IMR-90 (cell line): ENCODE measurements at regions not wholly inside any gene's neighbourhood (a gene's known extent, or its start where the extent isn't known, plus 50 kb on each side); places are given as distances from the start of the nearest gene placed in this dataset.

Experiments
- ATAC-seq: fragments of 200-7000 bp; cut with Tn5 transposase; 2 replicates; pipeline ENCODE4 v1.9.1; 2020; ENCODE audit warnings: low read depth, mild to moderate bottlenecking, moderate library complexity
- BruUV-seq: library from RNA; stranded (reverse); fragments of 400-500 nt; replicated peaks from 2 replicates; lab custom pipeline; 2021; lab: Mats Ljungman, UMichigan
- CTCF ChIA-PET: fragments of 300-600 bp; formaldehyde crosslinking; extraction: SDS; loops from one replicate; lab custom pipeline; 2021; ENCODE audit warnings: antibody characterized with exemption; lab: Yijun Ruan, JAX
- POLR2A ChIA-PET: fragments of 300-600 bp; sonication (Branson Sonifier 250); formaldehyde crosslinking; loops from one replicate; lab custom pipeline; 2022; ENCODE audit warnings: antibody characterized with exemption; ENCODE audit not compliant: unreplicated experiment; lab: Charles Lee
- DNase-seq: peaks from one replicate; pipeline ENCODE4 v3.0.0; 2013
- H2AFZ ChIP-seq: replicated peaks from 2 replicates; pipeline ENCODE3; 2013; ENCODE audit warnings: low read length, mild to moderate bottlenecking; ENCODE audit not compliant: poor library complexity
- H2AK5ac ChIP-seq: 2 replicates; pipeline ENCODE4 v1.6.1; 2013; ENCODE audit warnings: low read depth, low read length, inconsistent platforms
- H2AK9ac ChIP-seq: replicated peaks from 2 replicates; pipeline ENCODE3; 2013; ENCODE audit warnings: mild to moderate bottlenecking, low read depth, low read length, moderate library complexity; ENCODE audit not compliant: poor library complexity
- H2BK120ac ChIP-seq: 2 replicates; pipeline ENCODE4 v1.6.1; 2013; ENCODE audit warnings: low read depth, low read length, inconsistent platforms
- H2BK15ac ChIP-seq: 3 replicates; pipeline ENCODE4 v1.6.1; 2013; ENCODE audit warnings: low read depth, low read length, inconsistent platforms
- H2BK20ac ChIP-seq: 2 replicates; pipeline ENCODE4 v1.6.1; 2013; ENCODE audit warnings: low read depth, mild to moderate bottlenecking, inconsistent platforms, low read length, moderate library complexity
- H2BK5ac ChIP-seq: 2 replicates; pipeline ENCODE4 v1.6.1; 2013; ENCODE audit warnings: mild to moderate bottlenecking, low read depth, low read length, inconsistent platforms; ENCODE audit not compliant: poor library complexity, severe bottlenecking
- H3K14ac ChIP-seq: replicated peaks from 2 replicates; pipeline ENCODE4 v1.6.1; 2013; ENCODE audit warnings: low read depth, low read length, inconsistent platforms
- H3K18ac ChIP-seq: 2 replicates; pipeline ENCODE4 v1.6.1; 2013; ENCODE audit warnings: low read depth, low read length, control low read depth
- H3K23ac ChIP-seq: 2 replicates; pipeline ENCODE4 v1.6.1; 2013; ENCODE audit warnings: low read depth, low read length, inconsistent platforms
- H3K27ac ChIP-seq: 2 replicates; pipeline ENCODE4 v1.5.1; 2013; ENCODE audit warnings: mild to moderate bottlenecking, control low read depth, low read length; ENCODE audit not compliant: insufficient read depth
- H3K27me3 ChIP-seq: 2 replicates; pipeline ENCODE4 v1.6.1; 2013; ENCODE audit warnings: low read length; ENCODE audit not compliant: control insufficient read depth, insufficient read depth
- H3K36me3 ChIP-seq: 2 replicates; pipeline ENCODE4 v1.6.1; 2013; ENCODE audit warnings: low read length, mixed read lengths; ENCODE audit not compliant: control insufficient read depth, insufficient read depth
- H3K4ac ChIP-seq: 2 replicates; pipeline ENCODE4 v1.6.1; 2013; ENCODE audit warnings: low read depth, low read length, inconsistent platforms
- H3K4me1 ChIP-seq: 2 replicates; pipeline ENCODE4 v1.6.1; 2013; ENCODE audit warnings: low read length, mixed read lengths; ENCODE audit not compliant: control insufficient read depth, insufficient read depth
- H3K4me2 ChIP-seq: 2 replicates; pipeline ENCODE4 v1.6.1; 2013; ENCODE audit warnings: low read depth, mild to moderate bottlenecking, control low read depth, low read length, moderate library complexity
- H3K4me3 ChIP-seq: 2 replicates; pipeline ENCODE4 v1.5.1; 2013; ENCODE audit warnings: low read depth, mild to moderate bottlenecking, control low read depth, low read length, moderate library complexity; ENCODE audit not compliant: insufficient read depth
- H3K56ac ChIP-seq: 2 replicates; pipeline ENCODE4 v1.6.1; 2013; ENCODE audit warnings: low read length, inconsistent platforms; ENCODE audit not compliant: insufficient read depth; ENCODE audit errors: extremely low read depth
- H3K79me1 ChIP-seq, 2 experiments: 2 replicates each; pipeline ENCODE4 v1.6.1; 2013; ENCODE audit warnings: low read length in 2 of 2, inconsistent platforms in 1 of 2, low read depth in 1 of 2
- H3K9ac ChIP-seq: 2 replicates; pipeline ENCODE4 v1.6.1; 2013; ENCODE audit warnings: low read depth, low read length, control low read depth
- H3K9me1 ChIP-seq: 2 replicates; pipeline ENCODE4 v1.6.1; 2013; ENCODE audit warnings: low read length, inconsistent platforms; ENCODE audit not compliant: insufficient read depth
- H3K9me3 ChIP-seq: 2 replicates; pipeline ENCODE4 v1.6.1; 2013; ENCODE audit warnings: low read length; ENCODE audit not compliant: control insufficient read depth, insufficient read depth
- H4K20me1 ChIP-seq: 2 replicates; pipeline ENCODE4 v1.6.1; 2013; ENCODE audit warnings: low read length, inconsistent platforms; ENCODE audit not compliant: insufficient read depth
- H4K5ac ChIP-seq: 2 replicates; pipeline ENCODE4 v1.6.1; 2013; ENCODE audit warnings: mild to moderate bottlenecking, low read depth, low read length, control low read depth
- H4K8ac ChIP-seq, 2 experiments: 2 replicates each; pipeline ENCODE4 v1.6.1; 2013; ENCODE audit warnings: low read depth in 2 of 2, low read length in 2 of 2, control low read depth in 1 of 2, inconsistent platforms in 1 of 2
- H4K91ac ChIP-seq: 2 replicates; pipeline ENCODE4 v1.6.1; 2013; ENCODE audit warnings: low read depth, low read length, inconsistent platforms; ENCODE audit not compliant: insufficient read depth
- BHLHE40 ChIP-seq: fragments of 150-350 bp; IDR thresholded peaks from 2 replicates; pipeline ENCODE4 v1.6.1; 2016; ENCODE audit warnings: mild to moderate bottlenecking, low read depth, low read length
- CHD1 ChIP-seq: IDR thresholded peaks from 2 replicates; pipeline ENCODE4 v1.6.1; 2012; ENCODE audit warnings: low read depth, low read length, improper control_type of control experiment
- FOS ChIP-seq: fragments of 150-350 bp; IDR thresholded peaks from 2 replicates; pipeline ENCODE4 v1.6.1; 2016; ENCODE audit warnings: low read depth, low read length
- MAFK ChIP-seq: IDR thresholded peaks from 2 replicates; pipeline ENCODE4 v1.6.1; 2012; ENCODE audit warnings: low read depth, low read length, improper control_type of control experiment
- POLR2A ChIP-seq: IDR thresholded peaks from 2 replicates; pipeline ENCODE4 v1.6.1; 2012; ENCODE audit warnings: mild to moderate bottlenecking, low read depth, low read length
- RAD21 ChIP-seq: IDR thresholded peaks from 2 replicates; pipeline ENCODE4 v1.6.1; 2012; ENCODE audit warnings: low read length, improper control_type of control experiment
- RCOR1 ChIP-seq: IDR thresholded peaks from 2 replicates; pipeline ENCODE4 v1.6.1; 2012; ENCODE audit warnings: mild to moderate bottlenecking, low read length, improper control_type of control experiment; ENCODE audit not compliant: insufficient replicate concordance
- SMC3 ChIP-seq: fragments of 150-350 bp; IDR thresholded peaks from 2 replicates; pipeline ENCODE4 v1.6.1; 2016; ENCODE audit warnings: low read depth, mild to moderate bottlenecking, antibody characterized with exemption, low read length, moderate library complexity
- WGBS, 2 experiments: methylation state at CpG; one replicate each; pipeline versions ENCODE4 v1.1.5 to v1.1.7; 2013; ENCODE audit warnings: missing lambda C conversion rate in 2 of 2; ENCODE audit not compliant: insufficient read length in 1 of 2; ENCODE audit errors: extremely low coverage in 2 of 2; 5-methylcytosine and 5-hydroxymethylcytosine counted together
- dilution Hi-C: fragments of 300-500 bp; cut with HindIII; formaldehyde crosslinking; loops from one replicate; pipeline ENCODE4 v1.14.3; 2018; ENCODE audit warnings: low sequenced_read_pairs; ENCODE audit not compliant: unreplicated experiment
- in situ Hi-C: fragments of 300-500 bp; cut with MboI; formaldehyde crosslinking; loops from 3 replicates; pipeline ENCODE4 v1.14.3; 2019; ENCODE audit warnings: low sequenced_read_pairs, inconsistent platforms, mixed read lengths
- intact Hi-C: fragments of 100-400 bp; cut with micrococcal nuclease; formaldehyde crosslinking; loops from 2 replicates; pipeline ENCODE4 v1.10.0; 2022
- TF ChIP-seq, protein P1 (sequence below): conservative IDR thresholded peaks from 2 replicates; pipeline ENCODE4 v1.5.1; 2012; ENCODE audit warnings: mild to moderate bottlenecking, low read depth, low read length, improper control_type of control experiment
- TF ChIP-seq, protein P2 (sequence below): fragments of 150-350 bp; IDR thresholded peaks from 2 replicates; pipeline ENCODE4 v1.6.1; 2016; ENCODE audit warnings: low read depth, mild to moderate bottlenecking, low read length, moderate library complexity, borderline replicate concordance
- TF ChIP-seq, protein P3 (sequence below): fragments of 150-350 bp; IDR thresholded peaks from 2 replicates; pipeline ENCODE4 v1.6.1; 2017; ENCODE audit warnings: mild to moderate bottlenecking, antibody characterized with exemption, low read length, low read depth

GRCh38 chr5:4989118-4989517, 151.0 kb upstream of the ADAMTS16 start:
- H4K5ac ChIP-seq: no peak overlapping the region
- no peak overlapping the region for H2BK5ac ChIP-seq
- BruUV-seq: no TSS peak
- no peak overlapping the region for H2BK120ac ChIP-seq
- H3K27me3 ChIP-seq: no peaks in the 10 kb centered on the region
- ATAC-seq: no peak
- no peak overlapping the region for H3K9ac ChIP-seq
- dilution Hi-C loops: no loop called here
- intact Hi-C loops: no loop called here
- no peak overlapping the region for H2AK5ac ChIP-seq
- H3K9me1 ChIP-seq: no peaks in the 10 kb centered on the region
- no peaks in the 10 kb centered on the region for H3K4me1 ChIP-seq
- POLR2A ChIA-PET: no interaction called here
- H4K91ac ChIP-seq: no peak overlapping the region
- no peak overlapping the region for H3K14ac ChIP-seq
- no peak overlapping the region for H2BK20ac ChIP-seq
- no peak overlapping the region for H4K8ac ChIP-seq
- no peak overlapping the region for H2AFZ ChIP-seq
- in situ Hi-C loops: no loop called here
- no peak overlapping the region for H2BK15ac ChIP-seq
- H2AK9ac ChIP-seq: no peak overlapping the region
- no CpG with 5 or more reads among the region's 1 CpG for WGBS, 2 experiments
- no peaks in the 10 kb centered on the region for H4K20me1 ChIP-seq
- H3K18ac ChIP-seq: no peak overlapping the region
- no peaks in the 10 kb centered on the region for H3K79me1 ChIP-seq
- TF ChIP-seq SMC3 (no peak), MAFK (no peak), BHLHE40 (no peak), RAD21 (no peak), FOS (no peak), RCOR1 (no peak), POLR2A (no peak), CHD1 (no peak)
- TF ChIP-seq, protein P1, sequence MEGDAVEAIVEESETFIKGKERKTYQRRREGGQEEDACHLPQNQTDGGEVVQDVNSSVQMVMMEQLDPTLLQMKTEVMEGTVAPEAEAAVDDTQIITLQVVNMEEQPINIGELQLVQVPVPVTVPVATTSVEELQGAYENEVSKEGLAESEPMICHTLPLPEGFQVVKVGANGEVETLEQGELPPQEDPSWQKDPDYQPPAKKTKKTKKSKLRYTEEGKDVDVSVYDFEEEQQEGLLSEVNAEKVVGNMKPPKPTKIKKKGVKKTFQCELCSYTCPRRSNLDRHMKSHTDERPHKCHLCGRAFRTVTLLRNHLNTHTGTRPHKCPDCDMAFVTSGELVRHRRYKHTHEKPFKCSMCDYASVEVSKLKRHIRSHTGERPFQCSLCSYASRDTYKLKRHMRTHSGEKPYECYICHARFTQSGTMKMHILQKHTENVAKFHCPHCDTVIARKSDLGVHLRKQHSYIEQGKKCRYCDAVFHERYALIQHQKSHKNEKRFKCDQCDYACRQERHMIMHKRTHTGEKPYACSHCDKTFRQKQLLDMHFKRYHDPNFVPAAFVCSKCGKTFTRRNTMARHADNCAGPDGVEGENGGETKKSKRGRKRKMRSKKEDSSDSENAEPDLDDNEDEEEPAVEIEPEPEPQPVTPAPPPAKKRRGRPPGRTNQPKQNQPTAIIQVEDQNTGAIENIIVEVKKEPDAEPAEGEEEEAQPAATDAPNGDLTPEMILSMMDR: no peak
- TF ChIP-seq, protein P2, sequence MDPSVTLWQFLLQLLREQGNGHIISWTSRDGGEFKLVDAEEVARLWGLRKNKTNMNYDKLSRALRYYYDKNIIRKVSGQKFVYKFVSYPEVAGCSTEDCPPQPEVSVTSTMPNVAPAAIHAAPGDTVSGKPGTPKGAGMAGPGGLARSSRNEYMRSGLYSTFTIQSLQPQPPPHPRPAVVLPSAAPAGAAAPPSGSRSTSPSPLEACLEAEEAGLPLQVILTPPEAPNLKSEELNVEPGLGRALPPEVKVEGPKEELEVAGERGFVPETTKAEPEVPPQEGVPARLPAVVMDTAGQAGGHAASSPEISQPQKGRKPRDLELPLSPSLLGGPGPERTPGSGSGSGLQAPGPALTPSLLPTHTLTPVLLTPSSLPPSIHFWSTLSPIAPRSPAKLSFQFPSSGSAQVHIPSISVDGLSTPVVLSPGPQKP: no peak
- TF ChIP-seq, protein P3, sequence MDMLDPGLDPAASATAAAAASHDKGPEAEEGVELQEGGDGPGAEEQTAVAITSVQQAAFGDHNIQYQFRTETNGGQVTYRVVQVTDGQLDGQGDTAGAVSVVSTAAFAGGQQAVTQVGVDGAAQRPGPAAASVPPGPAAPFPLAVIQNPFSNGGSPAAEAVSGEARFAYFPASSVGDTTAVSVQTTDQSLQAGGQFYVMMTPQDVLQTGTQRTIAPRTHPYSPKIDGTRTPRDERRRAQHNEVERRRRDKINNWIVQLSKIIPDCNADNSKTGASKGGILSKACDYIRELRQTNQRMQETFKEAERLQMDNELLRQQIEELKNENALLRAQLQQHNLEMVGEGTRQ: no peak
- H3K23ac ChIP-seq: no peak overlapping the region
- H3K4me3 ChIP-seq: no peak overlapping the region
- no peak for DNase-seq
- H3K4ac ChIP-seq: no peak overlapping the region
- CTCF ChIA-PET: no interaction called here
- no peak overlapping the region for H3K56ac ChIP-seq
- H3K36me3 ChIP-seq: no peaks in the 10 kb centered on the region
- H3K27ac ChIP-seq: no peak overlapping the region
- peaks cover 17% of the 10 kb centered on the region for H3K9me3 ChIP-seq
- no peak overlapping the region for H3K4me2 ChIP-seq
